Tibial nerve (tissue), 4 donors: ENCODE measurements at regions not wholly inside any gene's neighbourhood (a gene's known extent, or its start where the extent isn't known, plus 50 kb on each side); places are given as distances from the start of the nearest gene placed in this dataset.

Source experiments
- CTCF ChIP-seq, 5 experiments: fragments of 200-600 bp in 3 of 5; fragments of 450-650 bp in 2 of 5; sonication (generic) in 3 of 5; IDR thresholded peaks; one replicate each; pipeline ENCODE4 v1.5.1; 2016 to 2019; ENCODE audit warnings: antibody characterized with exemption in 5 of 5, mild to moderate bottlenecking in 3 of 5, moderate library complexity in 2 of 5
- EP300 ChIP-seq, 2 donors: sonication (generic); formaldehyde crosslinking; IDR thresholded peaks; one replicate each; pipeline ENCODE4 v1.6.1; 2017; ENCODE audit warnings: antibody characterized with exemption in 2 of 2, mild to moderate bottlenecking in 1 of 2

- TF ChIP-seq CTCF (IDR thresholded peaks at IDR 0.05): no peak
- TF ChIP-seq EP300 (IDR thresholded peaks at IDR 0.05): no peak
Observed at GRCh38 chr6:90356012-90356421, 59.4 kb upstream of the BACH2 start.
